ENCODE measurements at regions not wholly inside any gene's neighbourhood (a gene's known extent, or its start where the extent isn't known, plus 50 kb on each side); places are given as distances from the start of the nearest gene placed in this dataset.

GRCh38 chr14:86257973-86258372 is 728.0 kb downstream of the FLRT2 start:
- Histone ChIP-seq H3K9me2 (replicated peaks; ENCODE audit: control insufficient read depth, low read length) (no peaks in the 10 kb centered on the region), H3K4me1 (ENCODE audit: control insufficient read depth, low read length) (no peaks in the 10 kb centered on the region), H4K20me1 (ENCODE audit: control insufficient read depth, insufficient read depth, low read depth, low read length) (no peaks in the 10 kb centered on the region), H3F3A (ENCODE audit: control insufficient read depth, insufficient read depth) (no peaks in the 10 kb centered on the region), H3K79me2 (ENCODE audit: control insufficient read depth, low read length) (no peaks in the 10 kb centered on the region), H3K9me3 (ENCODE audit: control insufficient read depth, insufficient read depth, low read length) (no peaks in the 10 kb centered on the region), H3K27ac (ENCODE audit: low read depth, low read length) (no peak overlapping the region), H3K36me3 (ENCODE audit: control insufficient read depth, low read length) (no peaks in the 10 kb centered on the region), H3K27me3 (ENCODE audit: control insufficient read depth, low read length) (no peaks in the 10 kb centered on the region), H3K4me3 (ENCODE audit: low read length) (no peak overlapping the region), H3K4me2 (ENCODE audit: low read length) (no peak overlapping the region)
- TF ChIP-seq, protein P1, sequence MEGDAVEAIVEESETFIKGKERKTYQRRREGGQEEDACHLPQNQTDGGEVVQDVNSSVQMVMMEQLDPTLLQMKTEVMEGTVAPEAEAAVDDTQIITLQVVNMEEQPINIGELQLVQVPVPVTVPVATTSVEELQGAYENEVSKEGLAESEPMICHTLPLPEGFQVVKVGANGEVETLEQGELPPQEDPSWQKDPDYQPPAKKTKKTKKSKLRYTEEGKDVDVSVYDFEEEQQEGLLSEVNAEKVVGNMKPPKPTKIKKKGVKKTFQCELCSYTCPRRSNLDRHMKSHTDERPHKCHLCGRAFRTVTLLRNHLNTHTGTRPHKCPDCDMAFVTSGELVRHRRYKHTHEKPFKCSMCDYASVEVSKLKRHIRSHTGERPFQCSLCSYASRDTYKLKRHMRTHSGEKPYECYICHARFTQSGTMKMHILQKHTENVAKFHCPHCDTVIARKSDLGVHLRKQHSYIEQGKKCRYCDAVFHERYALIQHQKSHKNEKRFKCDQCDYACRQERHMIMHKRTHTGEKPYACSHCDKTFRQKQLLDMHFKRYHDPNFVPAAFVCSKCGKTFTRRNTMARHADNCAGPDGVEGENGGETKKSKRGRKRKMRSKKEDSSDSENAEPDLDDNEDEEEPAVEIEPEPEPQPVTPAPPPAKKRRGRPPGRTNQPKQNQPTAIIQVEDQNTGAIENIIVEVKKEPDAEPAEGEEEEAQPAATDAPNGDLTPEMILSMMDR (IDR thresholded peaks at IDR 0.05; ENCODE audit: low read depth, low read length, poor library complexity, severe bottlenecking) = no peak
- TF ChIP-seq EZH2phosphoT487 (IDR thresholded peaks at IDR 0.05; ENCODE audit: borderline replicate concordance, low read length) = no peak

DNA sequence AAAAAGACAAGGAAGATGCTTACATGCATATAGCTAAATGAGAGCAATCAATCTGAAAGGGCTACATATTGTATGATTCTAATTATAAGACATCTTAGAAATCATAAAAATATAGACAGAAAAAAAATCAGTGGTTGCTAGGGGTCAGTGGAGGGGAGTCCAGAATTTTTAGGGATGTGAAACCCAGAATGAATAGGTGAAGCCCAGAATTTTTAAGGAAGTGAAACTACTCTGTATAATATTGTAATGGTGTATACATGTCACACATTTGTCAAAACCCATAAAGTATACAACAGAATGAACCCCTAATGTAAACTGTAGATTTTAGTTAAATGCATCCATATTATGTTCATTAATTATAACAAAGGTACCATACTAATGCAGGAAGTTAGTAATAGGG is 713.2 kb downstream of the FLRT2 start:
- H3K9me3 ChIP-seq (ENCODE audit: control insufficient read depth, insufficient read depth, low read length) = no peaks in the 10 kb centered on the region
- no peaks in the 10 kb centered on the region for H3K36me3 ChIP-seq (ENCODE audit: control insufficient read depth, low read length)
- H3K27me3 ChIP-seq (ENCODE audit: control insufficient read depth, low read length) = no peaks in the 10 kb centered on the region
- TF ChIP-seq EZH2phosphoT487 (IDR thresholded peaks at IDR 0.05; ENCODE audit: borderline replicate concordance, low read length) = no peak
- TF ChIP-seq, protein P1 (IDR thresholded peaks at IDR 0.05; ENCODE audit: low read depth, low read length, poor library complexity, severe bottlenecking) = no peak
- H3K4me1 ChIP-seq (ENCODE audit: control insufficient read depth, low read length) = peaks cover 8% of the 10 kb centered on the region
- H3K27ac ChIP-seq (ENCODE audit: low read depth, low read length) = no peak overlapping the region
- H3K79me2 ChIP-seq (ENCODE audit: control insufficient read depth, low read length) = no peaks in the 10 kb centered on the region
- no peaks in the 10 kb centered on the region for H3K9me2 ChIP-seq (replicated peaks; ENCODE audit: control insufficient read depth, low read length)
- no peak overlapping the region for H3K4me2 ChIP-seq (ENCODE audit: low read length)
- no peaks in the 10 kb centered on the region for H3F3A ChIP-seq (ENCODE audit: control insufficient read depth, insufficient read depth)
- H3K4me3 ChIP-seq (ENCODE audit: low read length) = no peak overlapping the region
- H4K20me1 ChIP-seq (ENCODE audit: control insufficient read depth, insufficient read depth, low read depth, low read length) = no peaks in the 10 kb centered on the region

DNA sequence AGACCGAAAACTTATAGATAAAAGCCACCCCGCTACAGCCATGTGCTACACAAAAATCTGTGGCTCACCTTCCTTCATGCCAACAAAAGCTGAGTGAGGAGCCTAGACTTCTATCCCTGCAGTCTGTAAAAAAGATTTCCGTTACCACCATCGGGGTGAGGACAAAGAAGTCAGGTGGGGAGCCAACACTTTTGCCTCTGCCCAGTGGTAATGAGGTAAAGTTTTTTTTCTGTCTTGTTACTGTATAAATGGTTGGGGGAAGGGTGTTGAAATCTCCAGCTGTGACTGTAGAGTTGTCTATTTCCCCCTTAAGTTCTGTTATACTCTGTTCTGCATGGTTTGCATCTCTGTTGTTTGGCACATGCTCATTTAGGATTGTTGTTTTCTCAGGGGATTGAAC is 707.8 kb downstream of the FLRT2 start:
- H4K20me1 ChIP-seq (ENCODE audit: control insufficient read depth, insufficient read depth, low read depth, low read length) = no peaks in the 10 kb centered on the region
- H3K36me3 ChIP-seq (ENCODE audit: control insufficient read depth, low read length) = no peaks in the 10 kb centered on the region
- no peak overlapping the region for H3K4me2 ChIP-seq (ENCODE audit: low read length)
- H3K27ac ChIP-seq (ENCODE audit: low read depth, low read length) = no peak overlapping the region
- H3F3A ChIP-seq (ENCODE audit: control insufficient read depth, insufficient read depth) = no peaks in the 10 kb centered on the region
- peaks cover 1% of the 10 kb centered on the region for H3K4me1 ChIP-seq (ENCODE audit: control insufficient read depth, low read length)
- TF ChIP-seq EZH2phosphoT487 (IDR thresholded peaks at IDR 0.05; ENCODE audit: borderline replicate concordance, low read length) = no peak
- TF ChIP-seq, protein P1 (IDR thresholded peaks at IDR 0.05; ENCODE audit: low read depth, low read length, poor library complexity, severe bottlenecking) = no peak
- H3K9me3 ChIP-seq (ENCODE audit: control insufficient read depth, insufficient read depth, low read length) = no peaks in the 10 kb centered on the region; the same call in 1 of the 2 replicates
- H3K79me2 ChIP-seq (ENCODE audit: control insufficient read depth, low read length) = no peaks in the 10 kb centered on the region
- H3K9me2 ChIP-seq (replicated peaks; ENCODE audit: control insufficient read depth, low read length) = no peaks in the 10 kb centered on the region
- no peak overlapping the region for H3K4me3 ChIP-seq (ENCODE audit: low read length)
- no peaks in the 10 kb centered on the region for H3K27me3 ChIP-seq (ENCODE audit: control insufficient read depth, low read length)

GRCh38 chr14:86221755-86222154 is 691.8 kb downstream of the FLRT2 start:
- Histone ChIP-seq H3K4me1 (ENCODE audit: control insufficient read depth, low read length) (no peaks in the 10 kb centered on the region), H3K36me3 (ENCODE audit: control insufficient read depth, low read length) (no peaks in the 10 kb centered on the region), H3K27me3 (ENCODE audit: control insufficient read depth, low read length) (no peaks in the 10 kb centered on the region), H3K79me2 (ENCODE audit: control insufficient read depth, low read length) (no peaks in the 10 kb centered on the region), H3F3A (ENCODE audit: control insufficient read depth, insufficient read depth) (no peaks in the 10 kb centered on the region), H3K4me3 (ENCODE audit: low read length) (no peak overlapping the region), H3K27ac (ENCODE audit: low read depth, low read length) (no peak overlapping the region), H3K9me3 (ENCODE audit: control insufficient read depth, insufficient read depth, low read length) (no peaks in the 10 kb centered on the region), H3K9me2 (replicated peaks; ENCODE audit: control insufficient read depth, low read length) (no peaks in the 10 kb centered on the region), H4K20me1 (ENCODE audit: control insufficient read depth, insufficient read depth, low read depth, low read length) (no peaks in the 10 kb centered on the region), H3K4me2 (ENCODE audit: low read length) (no peak overlapping the region)
- TF ChIP-seq, protein P1 (IDR thresholded peaks at IDR 0.05; ENCODE audit: low read depth, low read length, poor library complexity, severe bottlenecking) = no peak
- no peak for TF ChIP-seq EZH2phosphoT487 (IDR thresholded peaks at IDR 0.05; ENCODE audit: borderline replicate concordance, low read length)
